ENCODE measurements at regions not wholly inside any gene's neighbourhood (a gene's known extent, or its start where the extent isn't known, plus 50 kb on each side); places are given as distances from the start of the nearest gene placed in this dataset.
"Not testable (repeated sequence)": the region's sequence is repeated elsewhere in the genome, so short reads cannot be mapped to it uniquely, and the experiment has no call there.

- DNase-seq: no peak
Observed at GRCh38 chr5:162209005-162209605, 141.5 kb downstream of the GABRG2 start.

- DNase-seq: no peak
Observed at GRCh38 chr5:162214551-162214950, 147.0 kb downstream of the GABRG2 start.

- no peak for DNase-seq
Observed at GRCh38 chr5:162217037-162217436, 149.5 kb downstream of the GABRG2 start.

- no peak for DNase-seq
Observed at GRCh38 chr5:162221910-162222309, 154.3 kb downstream of the GABRG2 start.

- DNase-seq: no peak
Observed at GRCh38 chr5:162227075-162227474, 159.5 kb downstream of the GABRG2 start.

GRCh38 chr5:162230348-162230747 lies 162.8 kb downstream of the GABRG2 start:
- DNase-seq: no peak

GRCh38 chr5:162231522-162231921 lies 163.9 kb downstream of the GABRG2 start:
- no peak for DNase-seq

- no peak for DNase-seq
Observed at GRCh38 chr5:162240734-162241133, 173.2 kb downstream of the GABRG2 start.

- DNase-seq: no peak
Observed at GRCh38 chr5:162242416-162242815, 174.8 kb downstream of the GABRG2 start.

- no peak for DNase-seq
Observed at GRCh38 chr5:162243651-162244050, 176.1 kb downstream of the GABRG2 start.

GRCh38 chr5:162248107-162248713 lies 180.6 kb downstream of the GABRG2 start:
- DNase-seq: no peak

- no peak for DNase-seq
Observed at GRCh38 chr5:162256711-162257110, 189.1 kb downstream of the GABRG2 start.

- no peak for DNase-seq
Observed at GRCh38 chr5:162268694-162269481, 201.3 kb downstream of the GABRG2 start.

- DNase-seq: no peak
Observed at GRCh38 chr5:162272417-162272816, 204.8 kb downstream of the GABRG2 start.

- DNase-seq: no peak
Observed at GRCh38 chr5:162274679-162275078, 207.1 kb downstream of the GABRG2 start.

- not testable (repeated sequence) for DNase-seq
Observed at GRCh38 chr5:162275387-162275786, 207.8 kb downstream of the GABRG2 start.

- DNase-seq: no peak
Observed at GRCh38 chr5:162282191-162282590, 214.6 kb downstream of the GABRG2 start.

- DNase-seq: no peak
Observed at GRCh38 chr5:162283609-162284008, 216.0 kb downstream of the GABRG2 start.

GRCh38 chr5:162288647-162289296 lies 221.2 kb downstream of the GABRG2 start:
- DNase-seq: no peak

GRCh38 chr5:162289489-162289888 lies 221.9 kb downstream of the GABRG2 start:
- DNase-seq: no peak

- no peak for DNase-seq
Observed at GRCh38 chr5:162299793-162300192, 232.2 kb downstream of the GABRG2 start.

- DNase-seq: no peak
Observed at GRCh38 chr5:162301356-162301755, 233.8 kb downstream of the GABRG2 start.

- DNase-seq: no peak
Observed at GRCh38 chr5:162323466-162323865, 255.9 kb downstream of the GABRG2 start.

- DNase-seq: no peak
Observed at GRCh38 chr5:162324328-162324727, 256.8 kb downstream of the GABRG2 start.

Measured in CD4-positive, alpha-beta T cell treated with Interleukin-17A for 4 hours (primary cell).